GM06990 (cell line): ENCODE measurements at regions not wholly inside any gene's neighbourhood (a gene's known extent, or its start where the extent isn't known, plus 50 kb on each side); places are given as distances from the start of the nearest gene placed in this dataset.

Experiments
- DNase-seq: peaks from one replicate; pipeline ENCODE4 v3.0.0-alpha.2; 2011; ENCODE audit not compliant: insufficient read length; ENCODE audit errors: extremely low read depth
- H3K27me3 ChIP-seq: replicated peaks from 2 replicates; pipeline ENCODE4 v1.6.0; 2011; ENCODE audit warnings: low read length; ENCODE audit not compliant: control insufficient read depth, insufficient read depth
- H3K36me3 ChIP-seq: 2 replicates; pipeline ENCODE4 v1.5.1; 2011; ENCODE audit warnings: low read length; ENCODE audit not compliant: control insufficient read depth, insufficient read depth
- H3K4me3 ChIP-seq: replicated peaks from 2 replicates; pipeline ENCODE4 v1.5.1; 2011; ENCODE audit warnings: low read depth, mild to moderate bottlenecking, control low read depth, low read length
- CTCF ChIP-seq: IDR thresholded peaks from 2 replicates; pipeline ENCODE4 v1.5.1; 2011; ENCODE audit warnings: low read length, control low read depth, mild to moderate bottlenecking, inconsistent platforms; ENCODE audit not compliant: insufficient read depth, poor library complexity, severe bottlenecking

- no peak for DNase-seq
- no peak for TF ChIP-seq CTCF
- Histone ChIP-seq H3K4me3 (no peak overlapping the region), H3K27me3 (no peaks in the 10 kb centered on the region), H3K36me3 (no peaks in the 10 kb centered on the region)
Observed at GRCh38 chr13:84999252-84999651, 800.0 kb downstream of the SLITRK6 start.

GRCh38 chr13:84998681-84999080 lies 800.5 kb downstream of the SLITRK6 start:
- no peaks in the 10 kb centered on the region for H3K36me3 ChIP-seq
- H3K4me3 ChIP-seq = no peak overlapping the region
- DNase-seq = no peak
- H3K27me3 ChIP-seq = no peaks in the 10 kb centered on the region
- no peak for TF ChIP-seq CTCF

GRCh38 chr13:84997858-84998257 lies 801.4 kb downstream of the SLITRK6 start:
- H3K4me3 ChIP-seq = no peak overlapping the region
- H3K36me3 ChIP-seq = no peaks in the 10 kb centered on the region
- no peaks in the 10 kb centered on the region for H3K27me3 ChIP-seq
- no peak for TF ChIP-seq CTCF
- no peak for DNase-seq

- Histone ChIP-seq H3K4me3 (no peak overlapping the region), H3K36me3 (no peaks in the 10 kb centered on the region), H3K27me3 (no peaks in the 10 kb centered on the region)
- no peak for DNase-seq
- TF ChIP-seq CTCF = no peak
Observed at GRCh38 chr13:84994582-84994981, 804.6 kb downstream of the SLITRK6 start.

GRCh38 chr13:84985860-84986259 lies 813.4 kb downstream of the SLITRK6 start:
- DNase-seq = no peak
- no peaks in the 10 kb centered on the region for H3K27me3 ChIP-seq

More at GRCh38 chr13:84985860-84986259, 813.4 kb downstream of the SLITRK6 start:
- H3K36me3 ChIP-seq = no peaks in the 10 kb centered on the region
- no peak for TF ChIP-seq CTCF
- no peak overlapping the region for H3K4me3 ChIP-seq
